ENCODE measurements at regions not wholly inside any gene's neighbourhood (a gene's known extent, or its start where the extent isn't known, plus 50 kb on each side); places are given as distances from the start of the nearest gene placed in this dataset.
"Not testable (repeated sequence)": the region's sequence is repeated elsewhere in the genome, so short reads cannot be mapped to it uniquely, and the experiment has no call there.

- not testable (repeated sequence) for H3K27ac Mint-ChIP-seq (ENCODE audit: unreplicated experiment); H3K4me3 Mint-ChIP-seq (ENCODE audit: unreplicated experiment); H3K27me3 Mint-ChIP-seq (ENCODE audit: unreplicated experiment); DNase-seq; H3K4me1 Mint-ChIP-seq (ENCODE audit: low read depth, unreplicated experiment); H3K36me3 Mint-ChIP-seq (ENCODE audit: unreplicated experiment); H3K9me3 Mint-ChIP-seq (ENCODE audit: unreplicated experiment)
Measured at GRCh38 chrX:140633105-140633504, 76.5 kb upstream of the LINC00632 start.

- H3K4me3 Mint-ChIP-seq (ENCODE audit: unreplicated experiment): no peak overlapping the region
- no peak for DNase-seq
- no peak for TF ChIP-seq CTCF (IDR thresholded peaks at IDR 0.05; ENCODE audit: partially characterized antibody, unreplicated experiment)
- no peaks in the 10 kb centered on the region for H3K4me1 Mint-ChIP-seq (ENCODE audit: low read depth, unreplicated experiment)
- H3K27me3 Mint-ChIP-seq (ENCODE audit: unreplicated experiment): peaks cover 2% of the 10 kb centered on the region
- H3K36me3 Mint-ChIP-seq (ENCODE audit: unreplicated experiment): no peaks in the 10 kb centered on the region
- no peaks in the 10 kb centered on the region for H3K9me3 Mint-ChIP-seq (ENCODE audit: unreplicated experiment)
- no peak overlapping the region for H3K27ac Mint-ChIP-seq (ENCODE audit: unreplicated experiment)
Measured at GRCh38 chrX:140608111-140608510, 101.4 kb upstream of the LINC00632 start.

- Mint-ChIP-seq H3K9me3 (ENCODE audit: unreplicated experiment) (no peaks in the 10 kb centered on the region), H3K27ac (ENCODE audit: unreplicated experiment) (no peak overlapping the region), H3K4me1 (ENCODE audit: low read depth, unreplicated experiment) (no peaks in the 10 kb centered on the region), H3K36me3 (ENCODE audit: unreplicated experiment) (no peaks in the 10 kb centered on the region), H3K4me3 (ENCODE audit: unreplicated experiment) (no peak overlapping the region), H3K27me3 (ENCODE audit: unreplicated experiment) (peaks cover 2% of the 10 kb centered on the region)
- no peak for TF ChIP-seq CTCF (IDR thresholded peaks at IDR 0.05; ENCODE audit: partially characterized antibody, unreplicated experiment)
- DNase-seq: no peak
Measured at GRCh38 chrX:140602140-140602539, 97.3 kb upstream of the SOX3 start.

- no peaks in the 10 kb centered on the region for H3K4me1 Mint-ChIP-seq (ENCODE audit: low read depth, unreplicated experiment)
- no peak for TF ChIP-seq CTCF (IDR thresholded peaks at IDR 0.05; ENCODE audit: partially characterized antibody, unreplicated experiment)
- H3K27me3 Mint-ChIP-seq (ENCODE audit: unreplicated experiment): peaks cover 2% of the 10 kb centered on the region
- no peak overlapping the region for H3K4me3 Mint-ChIP-seq (ENCODE audit: unreplicated experiment)
- no peaks in the 10 kb centered on the region for H3K36me3 Mint-ChIP-seq (ENCODE audit: unreplicated experiment)
- H3K27ac Mint-ChIP-seq (ENCODE audit: unreplicated experiment): no peak overlapping the region
- DNase-seq: no peak
- no peaks in the 10 kb centered on the region for H3K9me3 Mint-ChIP-seq (ENCODE audit: unreplicated experiment)
Measured at GRCh38 chrX:140599851-140600250, 95.0 kb upstream of the SOX3 start.

GRCh38 chrX:140589657-140590056 lies 84.8 kb upstream of the SOX3 start:
- peaks cover 1% of the 10 kb centered on the region for H3K9me3 Mint-ChIP-seq (ENCODE audit: unreplicated experiment)
- no peak overlapping the region for H3K27ac Mint-ChIP-seq (ENCODE audit: unreplicated experiment)
- no peaks in the 10 kb centered on the region for H3K27me3 Mint-ChIP-seq (ENCODE audit: unreplicated experiment)
- TF ChIP-seq CTCF (IDR thresholded peaks at IDR 0.05; ENCODE audit: partially characterized antibody, unreplicated experiment): no peak
- H3K4me1 Mint-ChIP-seq (ENCODE audit: low read depth, unreplicated experiment): no peaks in the 10 kb centered on the region
- H3K4me3 Mint-ChIP-seq (ENCODE audit: unreplicated experiment): no peak overlapping the region
- no peaks in the 10 kb centered on the region for H3K36me3 Mint-ChIP-seq (ENCODE audit: unreplicated experiment)
- no peak for DNase-seq

- no peak for TF ChIP-seq CTCF (IDR thresholded peaks at IDR 0.05; ENCODE audit: partially characterized antibody, unreplicated experiment)
- H3K36me3 Mint-ChIP-seq (ENCODE audit: unreplicated experiment): no peaks in the 10 kb centered on the region
- no peak for DNase-seq
- no peak overlapping the region for H3K4me3 Mint-ChIP-seq (ENCODE audit: unreplicated experiment)
- no peaks in the 10 kb centered on the region for H3K4me1 Mint-ChIP-seq (ENCODE audit: low read depth, unreplicated experiment)
- H3K9me3 Mint-ChIP-seq (ENCODE audit: unreplicated experiment): peaks cover 1% of the 10 kb centered on the region
- no peaks in the 10 kb centered on the region for H3K27me3 Mint-ChIP-seq (ENCODE audit: unreplicated experiment)
- no peak overlapping the region for H3K27ac Mint-ChIP-seq (ENCODE audit: unreplicated experiment)
Measured at GRCh38 chrX:140586951-140587350, 82.1 kb upstream of the SOX3 start.

Data from glutamatergic neuron (in vitro differentiated cells).